ENCODE measurements at regions not wholly inside any gene's neighbourhood (a gene's known extent, or its start where the extent isn't known, plus 50 kb on each side); places are given as distances from the start of the nearest gene placed in this dataset.

DNA sequence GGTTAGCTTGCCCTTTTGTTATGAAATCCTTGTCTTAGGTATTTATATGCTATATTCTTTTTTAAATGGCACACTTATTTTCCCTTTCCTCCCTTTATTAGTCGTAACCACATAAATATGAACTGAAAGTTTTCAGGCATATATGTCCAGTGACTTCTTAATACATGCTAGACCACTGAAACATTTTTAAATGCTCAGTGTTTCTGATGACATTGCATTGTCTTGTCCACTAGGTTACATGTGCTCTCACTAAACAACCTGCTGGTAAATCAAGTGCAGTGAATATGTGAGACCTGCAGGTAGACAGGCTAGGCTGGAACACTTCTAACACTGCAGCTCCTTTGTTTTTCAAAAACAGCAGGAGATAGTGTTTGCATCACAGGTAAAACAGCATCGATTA lies 332.6 kb upstream of the DACH1 start:
- ChIA-PET POLR2A (no interaction called here), CTCF (no interaction called here), RAD21 (ENCODE audit: low non-redundant PET in 1 of 2, low total read pairs in 2 of 2, uncharacterized antibody in 2 of 2, unreplicated experiment in 2 of 2) (no interaction called here)
- no peak overlapping the region for H3K27ac ChIP-seq (ENCODE audit: low read depth, low read length)
- H3K4me3 ChIP-seq (replicated peaks in 1 of 2; ENCODE audit: low read depth in 1 of 2, low read length in 2 of 2): no peak overlapping the region
- intact Hi-C loops (cut with micrococcal nuclease): no loop called here
- H3K36me3 ChIP-seq (ENCODE audit: control insufficient read depth in 1 of 2, insufficient read depth in 2 of 2, low read length in 2 of 2): no peaks in the 10 kb centered on the region
- no peak overlapping the region for H2AFZ ChIP-seq (ENCODE audit: low read depth, low read length, poor library complexity, severe bottlenecking)
- H3K9ac ChIP-seq (ENCODE audit: low read length): no peak overlapping the region
- DNase-seq (ENCODE audit: low read depth, low spot score): no peak
- no peak overlapping the region for H3K4me2 ChIP-seq (ENCODE audit: low read length)
- no peak for ATAC-seq
- H3K9me3 ChIP-seq (ENCODE audit: control insufficient read depth in 1 of 2, insufficient read depth in 1 of 2, low read depth in 1 of 2, low read length in 2 of 2): peaks cover 0 to 2% of the 10 kb centered on the region in 2 experiments; a peak in 1 of 4 replicates
- no peaks in the 10 kb centered on the region for H3K4me1 ChIP-seq (ENCODE audit: control insufficient read depth in 1 of 2, insufficient read depth in 2 of 2, low read length in 2 of 2)
- no TSS peak for BruUV-seq (replicated peaks)
- H4K20me1 ChIP-seq (ENCODE audit: insufficient read depth): no peaks in the 10 kb centered on the region
- no peak for TF ChIP-seq JUND (IDR thresholded peaks at IDR 0.05)
- TF ChIP-seq, protein P1, sequence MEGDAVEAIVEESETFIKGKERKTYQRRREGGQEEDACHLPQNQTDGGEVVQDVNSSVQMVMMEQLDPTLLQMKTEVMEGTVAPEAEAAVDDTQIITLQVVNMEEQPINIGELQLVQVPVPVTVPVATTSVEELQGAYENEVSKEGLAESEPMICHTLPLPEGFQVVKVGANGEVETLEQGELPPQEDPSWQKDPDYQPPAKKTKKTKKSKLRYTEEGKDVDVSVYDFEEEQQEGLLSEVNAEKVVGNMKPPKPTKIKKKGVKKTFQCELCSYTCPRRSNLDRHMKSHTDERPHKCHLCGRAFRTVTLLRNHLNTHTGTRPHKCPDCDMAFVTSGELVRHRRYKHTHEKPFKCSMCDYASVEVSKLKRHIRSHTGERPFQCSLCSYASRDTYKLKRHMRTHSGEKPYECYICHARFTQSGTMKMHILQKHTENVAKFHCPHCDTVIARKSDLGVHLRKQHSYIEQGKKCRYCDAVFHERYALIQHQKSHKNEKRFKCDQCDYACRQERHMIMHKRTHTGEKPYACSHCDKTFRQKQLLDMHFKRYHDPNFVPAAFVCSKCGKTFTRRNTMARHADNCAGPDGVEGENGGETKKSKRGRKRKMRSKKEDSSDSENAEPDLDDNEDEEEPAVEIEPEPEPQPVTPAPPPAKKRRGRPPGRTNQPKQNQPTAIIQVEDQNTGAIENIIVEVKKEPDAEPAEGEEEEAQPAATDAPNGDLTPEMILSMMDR (IDR thresholded peaks at IDR 0.05 in 2 of 3, conservative IDR thresholded peaks at IDR 0.05 in 1 of 3; ENCODE audit: borderline replicate concordance in 1 of 3, insufficient read depth in 1 of 3, low read depth in 2 of 3, low read length in 2 of 3): no peak
- no peak for TF ChIP-seq CEBPB (IDR thresholded peaks at IDR 0.05; ENCODE audit: low read depth)
- TF ChIP-seq ELF1 (IDR thresholded peaks at IDR 0.05; ENCODE audit: borderline replicate concordance, low read depth): no peak
- no peak for TF ChIP-seq CBX3 (IDR thresholded peaks at IDR 0.05; ENCODE audit: low read depth)
- no peak for TF ChIP-seq YY1 (IDR thresholded peaks at IDR 0.05; ENCODE audit: extremely low read depth, insufficient replicate concordance, low read depth, low read length)
- no peak for TF ChIP-seq TCF7L2 (IDR thresholded peaks at IDR 0.05; ENCODE audit: borderline replicate concordance, extremely low read depth, insufficient read depth, insufficient read length)
- no peak for TF ChIP-seq EZH2 (IDR thresholded peaks at IDR 0.05)
- TF ChIP-seq ZFX (IDR thresholded peaks at IDR 0.05): no peak
- TF ChIP-seq, protein P2, sequence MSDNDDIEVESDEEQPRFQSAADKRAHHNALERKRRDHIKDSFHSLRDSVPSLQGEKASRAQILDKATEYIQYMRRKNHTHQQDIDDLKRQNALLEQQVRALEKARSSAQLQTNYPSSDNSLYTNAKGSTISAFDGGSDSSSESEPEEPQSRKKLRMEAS (IDR thresholded peaks at IDR 0.05): no peak
- TF ChIP-seq, protein P3, sequence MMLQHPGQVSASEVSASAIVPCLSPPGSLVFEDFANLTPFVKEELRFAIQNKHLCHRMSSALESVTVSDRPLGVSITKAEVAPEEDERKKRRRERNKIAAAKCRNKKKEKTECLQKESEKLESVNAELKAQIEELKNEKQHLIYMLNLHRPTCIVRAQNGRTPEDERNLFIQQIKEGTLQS (IDR thresholded peaks at IDR 0.05): no peak
- TF ChIP-seq, protein P4, sequence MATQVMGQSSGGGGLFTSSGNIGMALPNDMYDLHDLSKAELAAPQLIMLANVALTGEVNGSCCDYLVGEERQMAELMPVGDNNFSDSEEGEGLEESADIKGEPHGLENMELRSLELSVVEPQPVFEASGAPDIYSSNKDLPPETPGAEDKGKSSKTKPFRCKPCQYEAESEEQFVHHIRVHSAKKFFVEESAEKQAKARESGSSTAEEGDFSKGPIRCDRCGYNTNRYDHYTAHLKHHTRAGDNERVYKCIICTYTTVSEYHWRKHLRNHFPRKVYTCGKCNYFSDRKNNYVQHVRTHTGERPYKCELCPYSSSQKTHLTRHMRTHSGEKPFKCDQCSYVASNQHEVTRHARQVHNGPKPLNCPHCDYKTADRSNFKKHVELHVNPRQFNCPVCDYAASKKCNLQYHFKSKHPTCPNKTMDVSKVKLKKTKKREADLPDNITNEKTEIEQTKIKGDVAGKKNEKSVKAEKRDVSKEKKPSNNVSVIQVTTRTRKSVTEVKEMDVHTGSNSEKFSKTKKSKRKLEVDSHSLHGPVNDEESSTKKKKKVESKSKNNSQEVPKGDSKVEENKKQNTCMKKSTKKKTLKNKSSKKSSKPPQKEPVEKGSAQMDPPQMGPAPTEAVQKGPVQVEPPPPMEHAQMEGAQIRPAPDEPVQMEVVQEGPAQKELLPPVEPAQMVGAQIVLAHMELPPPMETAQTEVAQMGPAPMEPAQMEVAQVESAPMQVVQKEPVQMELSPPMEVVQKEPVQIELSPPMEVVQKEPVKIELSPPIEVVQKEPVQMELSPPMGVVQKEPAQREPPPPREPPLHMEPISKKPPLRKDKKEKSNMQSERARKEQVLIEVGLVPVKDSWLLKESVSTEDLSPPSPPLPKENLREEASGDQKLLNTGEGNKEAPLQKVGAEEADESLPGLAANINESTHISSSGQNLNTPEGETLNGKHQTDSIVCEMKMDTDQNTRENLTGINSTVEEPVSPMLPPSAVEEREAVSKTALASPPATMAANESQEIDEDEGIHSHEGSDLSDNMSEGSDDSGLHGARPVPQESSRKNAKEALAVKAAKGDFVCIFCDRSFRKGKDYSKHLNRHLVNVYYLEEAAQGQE (IDR thresholded peaks at IDR 0.05; ENCODE audit: low read depth): no peak
- no peak for TF ChIP-seq POLR2AphosphoS5 (IDR thresholded peaks at IDR 0.05; ENCODE audit: low read depth, low read length)
- TF ChIP-seq, protein P5, sequence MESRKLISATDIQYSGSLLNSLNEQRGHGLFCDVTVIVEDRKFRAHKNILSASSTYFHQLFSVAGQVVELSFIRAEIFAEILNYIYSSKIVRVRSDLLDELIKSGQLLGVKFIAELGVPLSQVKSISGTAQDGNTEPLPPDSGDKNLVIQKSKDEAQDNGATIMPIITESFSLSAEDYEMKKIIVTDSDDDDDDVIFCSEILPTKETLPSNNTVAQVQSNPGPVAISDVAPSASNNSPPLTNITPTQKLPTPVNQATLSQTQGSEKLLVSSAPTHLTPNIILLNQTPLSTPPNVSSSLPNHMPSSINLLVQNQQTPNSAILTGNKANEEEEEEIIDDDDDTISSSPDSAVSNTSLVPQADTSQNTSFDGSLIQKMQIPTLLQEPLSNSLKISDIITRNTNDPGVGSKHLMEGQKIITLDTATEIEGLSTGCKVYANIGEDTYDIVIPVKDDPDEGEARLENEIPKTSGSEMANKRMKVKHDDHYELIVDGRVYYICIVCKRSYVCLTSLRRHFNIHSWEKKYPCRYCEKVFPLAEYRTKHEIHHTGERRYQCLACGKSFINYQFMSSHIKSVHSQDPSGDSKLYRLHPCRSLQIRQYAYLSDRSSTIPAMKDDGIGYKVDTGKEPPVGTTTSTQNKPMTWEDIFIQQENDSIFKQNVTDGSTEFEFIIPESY (IDR thresholded peaks at IDR 0.05; ENCODE audit: extremely low read depth, insufficient replicate concordance, low read length): no peak
- no peak for TF ChIP-seq RAD21 (IDR thresholded peaks at IDR 0.05; ENCODE audit: low read depth)
- no peak for TF ChIP-seq EZH2phosphoT487 (IDR thresholded peaks at IDR 0.05; ENCODE audit: borderline replicate concordance)
- TF ChIP-seq POLR2A (IDR thresholded peaks at IDR 0.05; ENCODE audit: borderline replicate concordance, extremely low read depth, insufficient read depth, insufficient read length): no peak
- TF ChIP-seq SIN3A (IDR thresholded peaks at IDR 0.05; ENCODE audit: low read depth): no peak
- no peak for TF ChIP-seq SP1 (IDR thresholded peaks at IDR 0.05; ENCODE audit: low read depth)
- no peaks in the 10 kb centered on the region for H3K9me2 ChIP-seq (ENCODE audit: insufficient read depth)
- H3K27me3 ChIP-seq (ENCODE audit: insufficient read depth, low read length): no peaks in the 10 kb centered on the region
- no peaks in the 10 kb centered on the region for H3K79me2 ChIP-seq (ENCODE audit: insufficient read depth, low read length)
